Activated CD8-positive, alpha-beta memory T cell treated with anti-CD3 and anti-CD28 coated beads, Interleukin-2, amount 50 U/mL, for 48 hours (primary cell): ENCODE measurements at regions not wholly inside any gene's neighbourhood (a gene's known extent, or its start where the extent isn't known, plus 50 kb on each side); places are given as distances from the start of the nearest gene placed in this dataset.
A peak's percentile ranks its signal among the peaks of the same experiment; 100 is the strongest.

ENCODE experiments used
- DNase-seq: peaks from one replicate; pipeline ENCODE4 v3.0.0-alpha.2; 2020

- DNase-seq = no peak
Measured at GRCh38 chr13:22253107-22253506, 582.2 kb downstream of the FGF9 start.

- DNase-seq = no peak
Measured at GRCh38 chr13:22256111-22256639, 585.3 kb downstream of the FGF9 start.

- DNase-seq = no peak
Measured at GRCh38 chr13:22262001-22262885, 591.4 kb downstream of the FGF9 start.

- no peak for DNase-seq
Measured at GRCh38 chr13:22263185-22263584, 592.3 kb downstream of the FGF9 start.

- no peak for DNase-seq
Measured at GRCh38 chr13:22265563-22265962, 594.7 kb downstream of the FGF9 start.

GRCh38 chr13:22270881-22271280 is 600.0 kb downstream of the FGF9 start:
- no peak for DNase-seq

GRCh38 chr13:22271903-22272302 is 601.0 kb downstream of the FGF9 start:
- DNase-seq = no peak

GRCh38 chr13:22275393-22275792 is 604.5 kb downstream of the FGF9 start:
- DNase-seq = no peak

- DNase-seq = no peak
Measured at GRCh38 chr13:22276616-22277015, 605.7 kb downstream of the FGF9 start.

GRCh38 chr13:22278336-22278929 is 607.6 kb downstream of the FGF9 start:
- peak; percentile 74 for DNase-seq

- DNase-seq = no peak
Measured at GRCh38 chr13:22285867-22286266, 615.0 kb downstream of the FGF9 start.

GRCh38 chr13:22286338-22286737 is 615.5 kb downstream of the FGF9 start:
- DNase-seq = no peak

GRCh38 chr13:22287343-22287920 is 616.6 kb downstream of the FGF9 start:
- no peak for DNase-seq

- DNase-seq = no peak
Measured at GRCh38 chr13:22288496-22288895, 617.6 kb downstream of the FGF9 start.

- no peak for DNase-seq
Measured at GRCh38 chr13:22289711-22290110, 618.8 kb downstream of the FGF9 start.

GRCh38 chr13:22298530-22298929 is 627.7 kb downstream of the FGF9 start:
- DNase-seq = no peak

- no peak for DNase-seq
Measured at GRCh38 chr13:22311734-22312404, 641.0 kb downstream of the FGF9 start.

- no peak for DNase-seq
Measured at GRCh38 chr13:22312405-22312803, 641.5 kb downstream of the FGF9 start.

- DNase-seq = no peak
Measured at GRCh38 chr13:22316494-22317025, 645.7 kb downstream of the FGF9 start.

GRCh38 chr13:22320991-22321390 is 650.1 kb downstream of the FGF9 start:
- DNase-seq = no peak

GRCh38 chr13:22325761-22326160 is 654.9 kb downstream of the FGF9 start:
- DNase-seq = no peak

- DNase-seq = no peak
Measured at GRCh38 chr13:22332416-22332815, 661.5 kb downstream of the FGF9 start.

GRCh38 chr13:22336460-22336859 is 665.6 kb downstream of the FGF9 start:
- DNase-seq = no peak
